Activated CD4-positive, CD25-positive, alpha-beta regulatory T cell treated with anti-CD3 and anti-CD28 coated beads, Interleukin-2, amount 50 U/mL, for 72 hours (primary cell): ENCODE measurements at regions not wholly inside any gene's neighbourhood (a gene's known extent, or its start where the extent isn't known, plus 50 kb on each side); places are given as distances from the start of the nearest gene placed in this dataset.
"Not testable (repeated sequence)": the region's sequence is repeated elsewhere in the genome, so short reads cannot be mapped to it uniquely, and the experiment has no call there.

ENCODE experiments used
- DNase-seq: peaks from one replicate; pipeline ENCODE4 v3.0.0; 2021

DNA sequence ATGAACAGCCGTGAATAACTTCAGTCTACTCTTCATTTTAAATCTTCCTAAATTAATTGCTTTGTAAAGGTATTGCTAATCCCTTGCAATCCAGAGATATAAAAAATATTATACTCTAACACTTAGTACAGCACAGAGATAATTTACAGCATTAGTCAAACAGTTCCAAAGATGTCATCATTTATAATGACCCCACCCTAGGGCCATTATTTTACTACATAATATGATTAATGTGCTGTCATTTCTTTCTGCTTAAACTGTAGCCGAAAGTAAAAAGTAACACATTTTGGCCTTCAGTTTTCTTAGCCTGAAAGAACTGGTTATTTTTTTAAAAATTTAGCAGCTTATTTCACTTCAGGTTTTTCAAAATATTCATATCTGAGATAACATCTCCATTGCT is 256.3 kb upstream of the RFC3 start:
- DNase-seq, result no peak

DNA sequence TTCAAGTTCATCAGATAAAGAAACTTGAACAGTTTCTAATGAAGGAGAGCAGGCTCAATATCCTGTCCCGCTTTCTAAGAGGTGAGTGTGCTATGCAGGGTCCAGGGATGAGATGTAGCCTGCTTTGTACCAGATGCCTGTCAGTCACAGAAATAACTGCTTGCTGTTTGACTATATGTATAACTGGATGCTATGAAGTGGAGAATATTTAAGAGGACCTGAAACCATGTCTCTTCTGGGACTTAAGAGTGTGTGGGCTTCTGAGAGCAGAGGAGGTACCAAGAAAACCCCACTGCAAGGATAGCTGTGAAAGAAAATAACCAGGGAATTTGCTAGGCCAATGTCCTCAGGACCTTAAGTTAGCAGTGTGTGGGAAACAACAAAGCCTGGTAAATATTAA is 246.3 kb upstream of the RFC3 start:
- DNase-seq, result no peak

DNA sequence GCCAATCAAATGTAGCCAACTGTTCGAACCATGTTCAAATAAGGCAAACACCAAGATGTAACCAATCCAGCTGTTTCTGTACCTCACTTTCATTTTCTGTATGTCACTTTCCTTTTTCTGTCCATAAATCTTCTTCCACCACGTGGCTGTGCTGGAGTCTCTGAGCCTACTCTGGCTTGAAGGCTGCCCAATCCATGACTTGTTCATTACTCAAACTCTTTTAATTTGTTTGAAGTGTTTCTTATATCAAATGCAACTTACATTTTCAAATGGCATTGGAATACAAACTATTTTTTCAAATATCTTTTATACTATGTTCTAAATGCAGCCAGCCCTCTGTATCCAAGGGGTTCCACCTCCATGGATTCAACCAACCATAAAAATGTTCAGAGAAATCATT is 245.6 kb upstream of the RFC3 start:
- not testable (repeated sequence) for DNase-seq

DNA sequence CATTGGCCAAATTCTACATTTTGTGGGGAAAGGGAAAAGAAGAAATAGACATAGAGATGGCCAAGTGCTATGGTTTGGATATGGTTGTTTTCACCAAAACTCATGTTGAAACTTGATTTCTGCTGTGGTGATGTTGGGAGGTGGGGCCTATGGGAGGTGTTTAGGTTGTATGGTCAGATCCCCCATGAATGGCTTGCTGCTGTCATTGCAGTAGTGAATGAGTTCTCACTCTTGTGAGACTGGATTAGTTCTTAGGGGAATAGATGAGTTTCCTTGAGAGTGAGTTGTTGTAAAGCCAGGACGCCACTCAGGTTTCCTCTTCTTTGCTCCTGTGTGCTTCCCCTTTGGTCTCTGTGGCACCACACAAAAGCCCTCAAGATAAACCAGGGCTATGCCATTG is 242.6 kb upstream of the RFC3 start:
- no peak for DNase-seq

DNA sequence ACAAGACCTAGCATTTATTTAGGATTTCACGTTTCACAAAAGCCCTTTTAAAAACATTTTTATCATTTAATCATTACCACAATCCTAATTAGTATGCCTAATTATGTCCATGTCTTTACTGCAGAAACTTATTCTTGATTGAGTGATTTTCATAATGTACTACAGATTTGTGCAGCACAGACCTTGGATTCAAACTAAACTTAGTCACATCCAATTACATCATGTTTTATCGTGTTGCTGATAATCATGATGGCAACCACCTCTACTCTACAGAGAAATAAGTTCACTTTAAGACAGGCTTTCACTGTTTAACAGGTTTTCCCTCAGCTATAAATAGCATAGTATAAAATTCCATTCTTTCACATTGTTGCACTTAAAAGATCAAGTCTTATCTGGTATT is 240.9 kb upstream of the RFC3 start:
- DNase-seq, result no peak

DNA sequence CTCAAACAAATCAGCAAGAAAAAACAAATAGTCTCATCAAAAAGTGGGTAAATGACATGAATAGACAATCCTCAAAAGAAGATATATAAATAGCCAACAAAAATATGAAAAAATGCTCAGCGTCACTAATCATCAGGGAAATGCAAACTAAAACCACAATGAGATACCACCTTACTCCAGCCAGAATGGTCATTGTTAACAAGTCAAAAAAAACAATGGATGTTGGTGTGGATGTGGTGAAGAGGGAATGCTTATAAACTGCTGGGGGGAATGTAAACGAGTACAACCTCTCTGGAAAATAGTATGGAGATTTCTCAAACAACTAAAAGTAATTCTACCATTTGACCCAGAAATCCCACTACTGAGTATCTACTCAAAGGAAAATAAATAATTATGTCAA is 239.2 kb upstream of the RFC3 start:
- no peak for DNase-seq

DNA sequence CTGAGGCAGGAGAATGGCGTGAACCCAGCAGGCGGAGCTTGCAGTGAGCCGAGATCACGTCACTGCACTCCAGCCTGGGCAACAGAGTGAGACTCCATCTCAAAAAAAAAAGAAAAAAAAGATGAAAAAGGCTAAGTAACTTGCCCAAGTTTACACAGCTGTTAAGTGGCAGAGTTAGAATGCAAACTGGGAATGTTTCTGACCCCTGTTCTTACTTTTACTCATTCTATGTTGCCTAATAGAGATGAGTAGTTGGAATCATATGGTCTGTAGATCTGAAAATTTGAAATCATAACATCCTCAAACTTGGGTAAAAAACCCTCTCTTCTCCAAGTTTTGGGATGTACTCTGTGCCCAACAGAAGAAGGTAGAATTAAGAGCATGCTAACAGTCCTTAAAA is 235.8 kb upstream of the RFC3 start:
- no peak for DNase-seq

DNA sequence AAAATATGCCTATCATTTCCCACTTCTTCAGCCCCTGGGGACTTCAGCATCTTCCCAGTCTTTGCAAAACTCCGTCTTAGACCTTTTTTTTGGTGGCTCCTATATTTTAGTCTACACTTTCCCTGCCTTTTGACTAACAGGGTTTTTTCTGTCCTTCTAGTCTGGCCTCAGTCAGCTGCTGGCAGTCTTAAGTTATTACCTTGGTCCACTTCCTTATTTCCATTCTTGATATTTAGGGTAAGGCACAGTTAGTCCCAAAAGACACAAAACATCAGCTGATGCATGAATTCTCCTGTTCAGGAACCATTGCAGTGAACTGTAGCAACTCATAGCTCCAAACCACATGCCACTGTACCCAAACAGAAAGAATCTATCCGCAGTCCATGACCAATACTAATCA is 234.6 kb upstream of the RFC3 start:
- no peak for DNase-seq

DNA sequence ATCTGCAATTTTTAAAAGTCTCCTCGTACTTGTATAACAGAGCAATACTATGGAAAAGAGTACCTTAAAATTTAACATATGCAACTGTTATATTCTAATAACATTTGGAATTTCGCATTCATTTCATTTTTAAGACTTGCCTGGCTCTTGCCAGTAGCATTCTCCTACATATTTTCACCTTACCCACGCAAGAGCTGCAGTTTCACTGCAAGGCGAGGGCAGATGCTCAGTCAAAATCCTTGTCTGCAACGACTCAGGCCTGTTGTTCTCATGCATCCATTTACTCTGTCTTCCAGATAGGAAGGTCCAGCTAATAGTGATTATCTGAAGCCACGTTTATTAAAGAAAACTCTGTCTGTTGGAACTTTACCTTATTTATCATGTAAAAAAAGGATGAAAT is 227.0 kb upstream of the RFC3 start:
- no peak for DNase-seq

DNA sequence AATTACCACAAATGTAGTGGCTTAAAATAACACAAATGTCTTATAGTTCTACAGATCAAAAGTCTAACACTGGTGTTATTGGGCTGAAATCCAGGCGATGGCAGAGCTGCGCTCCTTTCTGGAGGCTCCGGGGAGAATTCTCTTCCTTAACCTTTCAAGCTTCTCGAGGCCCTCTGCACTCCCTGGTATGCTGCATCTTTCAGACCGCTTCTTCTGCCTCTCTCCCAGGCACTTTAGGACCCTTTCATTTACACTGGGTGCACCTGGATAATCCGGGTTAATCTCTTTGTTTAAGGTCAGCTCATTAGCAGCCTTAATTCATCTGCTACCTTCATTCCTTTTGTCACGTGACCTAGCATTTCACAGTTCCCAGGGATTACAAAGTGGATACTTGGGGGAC is 211.3 kb upstream of the RFC3 start:
- no peak for DNase-seq

DNA sequence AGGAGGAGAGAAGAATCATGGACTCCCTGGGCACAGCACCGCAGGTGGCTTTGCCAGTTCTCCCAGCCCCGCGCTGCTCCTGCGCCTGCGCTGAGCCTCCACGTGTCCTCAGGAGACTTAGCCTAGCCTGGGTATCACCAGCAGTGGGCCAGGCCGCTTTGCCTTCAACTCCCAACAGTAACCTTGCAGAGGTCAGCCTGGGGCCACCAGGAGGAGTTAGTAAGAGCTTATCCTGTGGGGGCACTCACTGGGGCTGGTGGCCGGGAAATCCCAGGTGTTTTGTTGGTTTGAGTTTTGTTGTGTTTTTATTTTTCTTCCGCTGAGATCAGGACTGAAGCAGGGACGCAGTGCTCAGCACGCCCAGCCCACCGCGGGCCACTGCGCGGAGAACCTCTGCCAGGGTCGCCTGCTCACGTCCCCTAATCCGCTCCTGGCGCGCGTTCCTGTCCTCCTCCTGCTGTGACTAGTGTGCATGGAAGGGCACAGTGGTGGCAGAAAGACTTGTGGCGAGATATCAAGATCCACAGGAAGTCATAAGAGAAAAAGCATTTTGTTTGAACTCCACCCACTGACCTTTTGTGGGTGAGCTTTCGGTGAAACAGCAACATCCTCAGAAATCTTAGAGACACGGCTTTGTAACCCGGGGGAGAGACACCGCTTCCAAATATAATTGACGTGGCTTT is 207.4 kb upstream of the RFC3 start:
- DNase-seq, result peak; percentile 59

DNA sequence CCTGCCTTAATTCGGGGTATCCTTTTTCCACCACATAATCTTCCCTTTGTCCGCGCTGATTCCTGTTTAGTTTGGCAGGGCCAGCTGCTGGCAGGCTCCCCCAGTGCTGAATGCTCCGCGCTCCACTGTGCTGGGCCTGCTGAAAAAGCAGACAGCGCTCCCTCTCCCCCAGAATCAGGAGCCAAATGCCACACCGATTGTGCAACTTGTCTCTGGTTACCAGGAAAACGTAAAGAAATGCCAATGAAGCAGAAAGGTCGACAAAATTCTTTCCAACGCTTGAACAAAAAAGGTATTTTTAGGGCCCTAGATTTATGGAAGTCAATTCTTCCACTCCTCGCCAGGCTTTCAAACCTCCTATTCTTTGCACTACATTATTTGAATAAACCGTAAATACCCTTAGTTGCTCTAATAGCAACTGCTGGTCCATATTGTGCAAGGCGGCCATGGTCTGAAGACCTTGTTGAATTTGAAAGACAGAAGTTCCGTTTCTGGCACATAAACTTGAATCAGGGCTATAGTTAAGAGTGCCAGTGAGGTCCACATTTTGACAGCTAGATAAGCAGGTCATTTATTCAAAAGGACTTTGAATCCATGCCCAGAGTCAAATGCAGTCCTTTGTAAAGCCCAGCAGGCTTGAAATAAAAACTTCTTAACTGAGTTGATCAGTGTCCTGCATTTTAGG is 206.7 kb upstream of the RFC3 start:
- DNase-seq, result no peak

DNA sequence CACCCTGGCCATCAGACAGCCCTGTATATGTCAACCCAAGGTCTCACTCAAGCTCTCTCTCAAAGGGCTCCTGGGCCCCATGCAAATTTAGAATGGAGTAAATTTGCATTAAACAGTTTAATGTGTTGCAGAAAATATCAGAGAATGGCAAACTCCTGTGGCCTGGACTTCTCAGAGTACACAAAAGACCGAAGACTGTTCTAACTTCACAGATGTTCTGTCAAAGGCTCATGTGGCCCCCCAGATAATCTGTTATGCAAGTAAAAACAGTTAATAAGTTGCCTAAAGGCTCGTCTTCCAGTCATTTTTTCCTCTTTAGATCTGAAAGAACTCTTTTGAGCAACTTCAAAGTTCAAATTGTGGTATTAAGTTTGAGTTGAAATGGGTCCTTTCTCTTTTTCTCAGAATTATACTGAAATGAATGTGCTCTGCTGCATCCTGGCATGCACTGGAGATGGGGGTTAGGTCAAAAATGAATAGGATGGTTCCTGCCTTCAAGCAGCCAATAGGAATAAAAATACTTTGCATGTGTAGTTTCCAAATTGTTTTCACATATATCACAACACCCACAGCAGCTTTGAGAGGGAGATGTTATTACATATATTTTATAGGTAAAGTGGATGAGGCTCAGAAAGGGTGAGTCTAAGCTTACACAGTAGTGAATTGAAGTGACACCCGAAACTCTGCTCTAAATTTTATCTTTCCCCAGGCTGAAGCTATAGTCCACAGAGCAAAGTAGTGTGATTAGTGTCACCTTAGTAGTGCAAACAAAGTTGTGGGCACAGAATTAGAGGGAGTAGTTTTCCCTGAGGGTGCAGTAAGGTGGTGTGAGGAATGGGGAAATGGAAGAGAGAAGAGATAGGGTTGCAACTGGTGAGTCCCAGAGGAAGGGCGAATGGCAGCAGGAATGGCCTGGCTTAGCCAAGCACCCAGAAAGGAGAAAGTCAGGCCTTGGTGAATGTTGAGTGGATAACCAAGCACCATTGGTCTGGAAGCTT is 205.0 kb upstream of the RFC3 start:
- no peak for DNase-seq

DNA sequence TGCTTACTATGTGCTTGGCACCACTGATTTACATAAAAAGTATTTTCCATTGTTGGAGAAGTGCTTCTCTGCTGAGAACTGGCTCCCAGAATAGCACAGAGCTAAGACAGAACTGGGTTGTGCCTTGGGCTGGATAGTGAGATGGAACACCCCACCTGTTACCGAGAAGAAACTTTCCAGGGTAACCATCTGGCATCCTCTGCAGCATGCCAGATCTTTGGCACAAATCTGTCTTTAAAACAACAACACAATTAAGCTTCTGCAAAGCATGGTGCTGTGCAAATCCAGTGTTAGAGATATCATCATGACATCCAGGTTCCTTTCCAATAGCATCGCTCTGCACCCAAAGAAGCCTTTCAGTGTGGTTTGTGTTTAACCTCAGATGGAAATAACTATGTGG is 202.5 kb upstream of the RFC3 start:
- no peak for DNase-seq

DNA sequence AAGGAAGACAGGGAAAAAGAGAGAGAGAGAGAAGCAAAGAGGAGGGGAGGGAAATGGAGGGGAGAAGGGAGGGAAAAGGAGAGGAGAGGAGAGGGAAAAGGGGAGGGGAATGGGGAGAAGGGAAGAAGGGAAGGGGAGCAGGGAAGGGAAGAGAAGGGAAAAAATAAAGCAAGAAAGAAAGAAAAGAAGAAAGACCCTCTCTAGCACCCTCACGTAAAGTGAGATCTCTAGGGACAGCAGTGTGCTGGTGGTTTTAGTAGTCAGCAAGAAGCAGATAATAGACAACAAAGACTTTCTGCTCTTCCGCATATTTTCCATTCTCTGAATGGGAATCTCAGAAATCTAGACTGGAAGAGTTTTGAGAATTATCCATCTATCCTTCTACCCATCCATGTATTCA is 201.8 kb upstream of the RFC3 start:
- DNase-seq, result no peak

DNA sequence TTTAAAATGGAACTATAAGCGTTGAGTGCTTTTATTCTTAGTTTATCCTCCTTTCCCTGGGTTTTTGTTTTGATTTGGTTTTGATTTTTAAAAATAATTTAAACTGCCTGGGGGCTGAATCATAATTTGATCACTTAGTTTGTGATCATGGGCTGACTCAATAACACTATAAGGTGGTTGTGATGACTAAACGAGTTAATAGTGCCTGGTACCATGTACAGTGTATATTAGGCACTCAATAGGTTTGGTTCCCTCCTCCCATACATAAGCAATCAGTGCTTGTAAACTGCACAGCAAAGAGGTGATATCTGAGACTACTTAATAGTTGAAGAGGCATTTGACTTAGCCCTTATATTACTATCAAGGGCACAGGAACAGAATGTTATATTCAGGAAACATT is 200.9 kb upstream of the RFC3 start:
- no peak for DNase-seq

DNA sequence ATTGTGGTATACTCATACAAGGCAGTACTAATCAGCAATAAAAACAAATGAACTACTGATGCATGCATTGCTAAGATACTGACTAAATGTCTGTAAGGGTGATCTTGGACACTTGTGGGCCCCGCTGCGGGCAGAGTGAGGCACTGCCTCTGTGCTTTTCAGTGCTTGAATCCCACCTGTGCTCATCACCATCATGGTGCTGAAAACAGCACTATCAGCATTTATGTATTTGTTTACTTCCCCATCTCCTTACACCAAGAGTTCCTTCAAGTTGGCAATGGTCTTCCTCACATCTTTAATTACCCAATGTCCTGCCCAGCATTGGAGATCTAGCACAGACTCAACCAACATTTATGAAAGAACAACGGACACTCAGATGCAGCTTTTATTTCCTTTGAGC is 193.7 kb upstream of the RFC3 start:
- no peak for DNase-seq

DNA sequence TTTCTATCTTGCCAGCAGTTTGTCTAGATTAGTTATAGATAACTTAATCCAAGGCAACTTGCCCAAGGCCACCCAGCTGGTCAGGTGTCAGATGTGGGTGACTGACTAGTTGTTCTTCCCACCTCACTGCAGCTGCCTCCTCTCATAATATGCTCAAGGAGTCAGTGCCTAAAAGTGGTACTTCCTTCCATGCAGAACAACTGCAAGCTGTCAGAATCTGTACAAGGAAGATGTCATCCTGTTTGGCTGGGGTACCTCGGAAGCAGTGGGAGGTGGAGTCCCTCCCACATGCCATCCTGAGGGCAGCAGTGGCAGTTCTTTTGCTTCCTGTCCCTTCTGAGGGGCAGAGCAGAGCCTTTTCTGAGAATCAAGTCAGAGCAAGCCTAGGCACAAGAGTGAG is 193.2 kb upstream of the RFC3 start:
- no peak for DNase-seq

DNA sequence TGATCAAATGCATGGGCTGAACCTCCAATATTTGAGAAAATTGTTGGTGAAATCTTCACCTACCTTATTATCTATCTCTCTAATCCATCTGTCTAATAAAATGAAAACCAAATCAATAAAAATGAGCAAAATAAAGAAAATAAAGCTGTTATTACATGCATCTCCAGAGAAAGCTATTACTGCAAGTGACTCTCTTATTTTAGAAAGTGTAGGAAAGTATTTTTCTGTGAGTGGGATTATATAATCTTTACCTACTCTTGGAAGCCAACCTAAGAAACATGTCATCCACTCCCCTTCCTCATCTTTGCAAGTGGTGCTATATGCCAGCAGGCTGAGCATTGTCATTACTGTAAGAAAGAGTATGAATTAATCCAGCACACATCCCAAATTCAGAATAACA is 191.5 kb upstream of the RFC3 start:
- no peak for DNase-seq

DNA sequence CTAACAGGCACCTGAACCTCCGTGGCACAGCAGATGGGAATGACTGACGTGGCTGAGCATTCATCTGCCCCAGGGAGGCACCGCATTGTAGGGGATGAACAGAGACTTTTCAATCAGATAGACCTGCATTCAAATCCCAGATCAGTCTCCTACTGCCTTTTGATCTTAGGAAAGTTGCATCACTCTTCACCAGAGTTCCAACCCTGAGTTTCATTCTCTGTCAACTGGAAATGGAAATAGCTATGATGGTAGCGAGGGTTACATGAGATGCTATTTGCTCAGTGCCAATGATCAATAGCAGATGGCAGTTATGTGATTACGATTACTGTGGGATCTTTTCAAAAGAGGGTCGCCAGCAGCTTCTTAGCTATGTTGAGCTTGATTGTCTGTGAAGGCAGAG is 189.3 kb upstream of the RFC3 start:
- no peak for DNase-seq

DNA sequence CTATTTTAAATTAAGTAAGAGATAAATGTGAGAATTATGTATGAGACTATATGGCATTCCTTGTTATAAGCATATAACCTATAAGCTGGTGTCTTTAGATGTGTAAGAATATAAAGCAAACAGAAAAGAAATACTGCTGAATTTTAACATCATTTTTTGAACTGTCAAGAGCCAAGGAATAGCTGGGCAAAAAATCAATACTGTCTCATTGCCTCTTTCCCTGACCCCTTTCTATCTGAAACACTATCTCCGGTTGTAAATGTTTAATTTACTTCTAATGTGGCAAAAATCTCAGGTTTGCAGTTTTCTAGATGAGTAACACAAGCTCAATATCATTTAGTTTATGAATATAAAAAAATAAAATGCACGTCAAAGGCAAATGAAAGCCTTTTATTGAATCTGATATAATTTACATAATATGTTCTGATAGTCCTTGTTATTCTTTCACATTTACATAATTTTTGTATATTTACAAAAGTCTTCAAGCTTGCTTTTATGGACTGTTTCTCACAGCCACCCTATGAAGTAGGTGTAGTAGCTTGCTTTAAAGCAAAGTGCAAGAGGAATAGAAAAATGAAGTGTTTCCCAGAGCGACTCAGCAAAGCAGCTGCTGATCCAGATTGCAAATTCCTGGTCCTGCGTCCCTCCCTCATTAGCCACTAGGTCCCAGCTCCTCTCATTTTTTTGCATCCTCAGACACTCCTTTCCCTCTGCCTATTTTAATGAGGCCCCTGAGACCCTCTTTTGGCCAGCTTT is 188.2 kb upstream of the RFC3 start:
- DNase-seq, result no peak

DNA sequence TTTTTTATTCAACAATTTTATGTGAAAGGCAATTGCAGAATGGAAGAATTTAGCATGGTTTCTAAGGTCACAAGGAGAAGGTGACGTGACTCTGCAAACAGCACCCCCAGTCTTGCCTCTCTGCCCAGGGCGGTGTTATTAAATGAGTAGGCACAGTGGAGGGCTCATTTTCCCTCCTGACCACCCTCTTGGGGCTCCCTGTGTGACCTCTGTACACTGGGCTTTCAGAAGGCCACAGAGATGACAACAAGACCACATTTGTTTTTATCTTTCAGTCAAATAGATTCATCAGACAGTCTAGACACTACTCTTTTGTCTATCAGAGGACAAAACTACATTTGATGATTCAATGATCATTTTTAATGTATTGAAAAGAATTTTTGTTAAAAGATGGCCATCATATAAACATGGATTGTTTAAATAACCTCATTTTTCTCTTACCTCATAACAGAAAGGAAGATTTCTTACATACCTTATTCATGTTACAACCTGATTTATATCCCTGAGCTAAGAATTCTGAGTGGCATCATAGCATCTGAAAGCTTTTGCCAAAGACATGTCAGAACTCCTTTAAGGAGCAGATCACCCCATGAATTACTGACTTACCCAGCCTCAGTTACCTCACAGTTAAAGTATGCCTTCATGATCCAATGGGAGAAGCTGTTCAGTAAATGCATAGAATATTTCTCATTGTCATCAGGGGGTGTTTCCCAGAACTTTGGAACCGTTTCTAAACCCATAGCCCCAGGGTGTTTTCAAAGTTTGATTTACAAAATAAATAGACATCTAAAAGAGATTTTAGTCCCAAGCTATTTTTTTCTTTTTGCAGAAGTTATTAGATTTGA is 184.0 kb upstream of the RFC3 start:
- DNase-seq, result no peak
